Lower leg skin (tissue), 4 donors: ENCODE measurements at regions not wholly inside any gene's neighbourhood (a gene's known extent, or its start where the extent isn't known, plus 50 kb on each side); places are given as distances from the start of the nearest gene placed in this dataset.
"Not testable (repeated sequence)": the region's sequence is repeated elsewhere in the genome, so short reads cannot be mapped to it uniquely, and the experiment has no call there.

Experiments
- DNase-seq, 2 donors: peaks; one replicate each; pipeline ENCODE4 v3.0.0-alpha.2; 2019; ENCODE audit warnings: low spot score in 2 of 2
- H3K4me3 ChIP-seq: fragments of 200-600 bp; sonication (generic); 2 replicates; pipeline ENCODE4 v1.5.1; 2017; ENCODE audit warnings: mild to moderate bottlenecking, low read depth; ENCODE audit not compliant: poor library complexity, severe bottlenecking
- POLR2A ChIP-seq, 2 donors: fragments of 450-650 bp; IDR thresholded peaks; one replicate each; pipeline ENCODE4 v1.6.1; 2016 to 2017; ENCODE audit warnings: antibody characterized with exemption in 2 of 2, mild to moderate bottlenecking in 1 of 2, moderate library complexity in 1 of 2
- WGBS, 2 donors: methylation state at CpG; one replicate each; pipeline ENCODE4 v1.1.5; 2018; 5-methylcytosine and 5-hydroxymethylcytosine counted together
- intact Hi-C: fragments of 100-400 bp; cut with DNase I; formaldehyde crosslinking; loops from one replicate; pipeline ENCODE4 v1.15.0; 2023; ENCODE audit warnings: low total_unique reads
- TF ChIP-seq, protein P1 (sequence below), 3 donors: fragments of 450-650 bp; IDR thresholded peaks; one replicate each; pipeline ENCODE4 v1.5.1; 2016; ENCODE audit warnings: antibody characterized with exemption in 3 of 3, mild to moderate bottlenecking in 3 of 3, moderate library complexity in 2 of 3

DNA sequence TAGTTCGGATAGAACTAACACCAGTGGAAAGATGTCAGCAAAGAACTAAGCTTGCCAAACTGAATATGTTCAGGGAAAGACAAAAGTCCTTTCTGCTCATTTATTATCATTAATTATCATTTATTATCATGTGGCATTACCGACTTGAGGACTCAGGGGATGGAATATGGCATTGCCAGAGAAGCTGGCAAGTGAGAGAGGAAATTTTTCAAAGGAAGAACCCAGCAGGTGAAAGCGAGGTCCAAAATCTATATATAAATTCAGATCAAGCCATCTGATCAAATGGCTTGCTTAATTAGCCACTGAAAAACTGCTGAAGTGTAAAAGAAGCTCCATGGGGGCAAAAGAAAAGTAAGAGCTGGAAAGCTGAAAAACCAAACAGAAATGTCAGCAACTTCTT is 1049.6 kb upstream of the SEMA6A start:
- TF ChIP-seq POLR2A (IDR thresholded peaks at IDR 0.05), result no peak
- TF ChIP-seq, protein P1, sequence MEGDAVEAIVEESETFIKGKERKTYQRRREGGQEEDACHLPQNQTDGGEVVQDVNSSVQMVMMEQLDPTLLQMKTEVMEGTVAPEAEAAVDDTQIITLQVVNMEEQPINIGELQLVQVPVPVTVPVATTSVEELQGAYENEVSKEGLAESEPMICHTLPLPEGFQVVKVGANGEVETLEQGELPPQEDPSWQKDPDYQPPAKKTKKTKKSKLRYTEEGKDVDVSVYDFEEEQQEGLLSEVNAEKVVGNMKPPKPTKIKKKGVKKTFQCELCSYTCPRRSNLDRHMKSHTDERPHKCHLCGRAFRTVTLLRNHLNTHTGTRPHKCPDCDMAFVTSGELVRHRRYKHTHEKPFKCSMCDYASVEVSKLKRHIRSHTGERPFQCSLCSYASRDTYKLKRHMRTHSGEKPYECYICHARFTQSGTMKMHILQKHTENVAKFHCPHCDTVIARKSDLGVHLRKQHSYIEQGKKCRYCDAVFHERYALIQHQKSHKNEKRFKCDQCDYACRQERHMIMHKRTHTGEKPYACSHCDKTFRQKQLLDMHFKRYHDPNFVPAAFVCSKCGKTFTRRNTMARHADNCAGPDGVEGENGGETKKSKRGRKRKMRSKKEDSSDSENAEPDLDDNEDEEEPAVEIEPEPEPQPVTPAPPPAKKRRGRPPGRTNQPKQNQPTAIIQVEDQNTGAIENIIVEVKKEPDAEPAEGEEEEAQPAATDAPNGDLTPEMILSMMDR (IDR thresholded peaks at IDR 0.05), result no peak
- 81 to 90% methylated on average over 3 of the region's 3 CpGs for WGBS, 2 donors
- no peak for DNase-seq
- H3K4me3 ChIP-seq, result no peak overlapping the region
- intact Hi-C loops, result no loop called here

- DNase-seq, result no peak
- no peak for TF ChIP-seq POLR2A (IDR thresholded peaks at IDR 0.05)
- TF ChIP-seq, protein P1 (IDR thresholded peaks at IDR 0.05), result no peak
- WGBS, 2 donors, result 23 to 26% methylated on average over 3 of the region's 3 CpGs
- intact Hi-C loops, result no loop called here
- no peak overlapping the region for H3K4me3 ChIP-seq
Measured at GRCh38 chr5:117623042-117623805, 1048.6 kb upstream of the SEMA6A start.

- intact Hi-C loops, result no loop called here
- no peak overlapping the region for H3K4me3 ChIP-seq
- WGBS, 2 donors, result 86 to 95% methylated on average over 1 of the region's 1 CpG
- TF ChIP-seq, protein P1 (IDR thresholded peaks at IDR 0.05), result no peak
- no peak for TF ChIP-seq POLR2A (IDR thresholded peaks at IDR 0.05)
- no peak for DNase-seq
Measured at GRCh38 chr5:117621921-117622320, 1047.3 kb upstream of the SEMA6A start.

DNA sequence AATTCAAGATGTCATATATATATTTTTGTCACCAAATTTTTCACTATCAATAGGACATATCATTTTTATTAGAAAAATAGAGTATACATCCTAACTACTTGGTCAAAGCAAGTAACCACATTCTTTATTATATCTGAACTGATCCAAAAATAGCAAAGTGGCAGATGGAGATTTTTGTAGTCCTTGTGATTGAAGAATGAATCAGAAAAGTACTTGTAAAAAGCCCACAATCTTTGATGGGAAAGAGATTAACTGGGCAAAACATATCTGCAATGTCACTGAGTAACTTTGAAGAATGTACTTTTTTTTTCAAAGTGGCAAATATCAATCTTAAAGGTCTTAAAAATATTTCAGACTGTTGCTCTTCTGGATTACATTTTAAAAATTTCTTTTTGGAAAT is 1040.6 kb upstream of the SEMA6A start:
- no peak for DNase-seq
- TF ChIP-seq, protein P1 (IDR thresholded peaks at IDR 0.05), result no peak
- no peak for TF ChIP-seq POLR2A (IDR thresholded peaks at IDR 0.05)
- intact Hi-C loops, result loop anchor here (5.0 kb wide), 1 partner anchor 842 kb away; no protein-coding TSS in a partner anchor
- H3K4me3 ChIP-seq, result no peak overlapping the region

GRCh38 chr5:117614408-117614807 is 1039.8 kb upstream of the SEMA6A start:
- TF ChIP-seq, protein P1 (IDR thresholded peaks at IDR 0.05), result no peak
- TF ChIP-seq POLR2A (IDR thresholded peaks at IDR 0.05), result no peak
- no peak overlapping the region for H3K4me3 ChIP-seq
- intact Hi-C loops, result no loop called here
- no peak for DNase-seq
- WGBS, 2 donors, result 52 to 59% methylated on average over 2 of the region's 2 CpGs

DNA sequence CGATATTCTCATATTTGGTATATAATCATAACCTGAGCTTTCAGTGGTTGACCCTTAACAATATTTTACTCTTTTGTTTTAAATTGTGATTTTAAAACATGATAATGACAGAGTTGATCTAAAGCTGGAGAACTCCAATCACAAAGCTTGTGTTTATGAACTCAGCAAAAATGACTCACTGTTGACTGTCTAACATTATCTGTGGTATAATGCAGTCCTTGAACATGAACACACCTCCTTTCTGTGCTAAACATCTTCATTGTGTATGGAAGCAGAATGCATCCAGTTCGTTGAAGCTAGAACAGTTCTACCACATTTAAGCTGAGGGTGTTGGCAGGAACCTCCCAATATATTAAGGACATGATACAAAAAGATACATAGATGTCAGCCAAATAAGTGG is 1030.2 kb upstream of the SEMA6A start:
- no peak for TF ChIP-seq POLR2A (IDR thresholded peaks at IDR 0.05)
- TF ChIP-seq, protein P1 (IDR thresholded peaks at IDR 0.05), result no peak
- DNase-seq, result no peak
- 71 to 82% methylated on average over 2 of the region's 2 CpGs for WGBS, 2 donors
- no peak overlapping the region for H3K4me3 ChIP-seq
- intact Hi-C loops, result no loop called here

DNA sequence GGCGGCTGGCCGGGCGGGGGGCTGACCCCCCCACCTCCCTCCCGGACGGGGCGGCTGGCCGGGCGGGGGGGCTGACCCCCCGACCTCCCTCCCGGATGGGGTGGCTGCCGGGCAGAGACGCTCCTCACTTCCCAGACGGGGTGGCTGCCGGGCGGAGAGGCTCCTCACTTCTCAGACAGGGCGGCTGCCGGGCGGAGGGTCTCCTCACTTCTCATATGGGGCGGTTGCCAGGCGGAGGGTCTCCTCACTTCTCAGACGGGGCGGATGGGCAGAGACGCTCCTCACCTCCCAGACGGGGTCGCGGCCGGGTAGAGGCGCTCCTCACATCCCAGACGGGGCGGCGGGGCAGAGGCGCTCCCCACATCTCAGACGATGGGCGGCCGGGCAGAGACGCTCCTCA is 1025.2 kb upstream of the SEMA6A start:
- 96 to 98% methylated on average over 8 to 30 of the region's 36 CpGs for WGBS, 2 donors
- H3K4me3 ChIP-seq, DNase-seq, intact Hi-C loops: not testable (repeated sequence)
